HL-60 (cell line): ENCODE measurements at regions not wholly inside any gene's neighbourhood (a gene's known extent, or its start where the extent isn't known, plus 50 kb on each side); places are given as distances from the start of the nearest gene placed in this dataset.

Experiments
- DNase-seq, 2 experiments: peaks; one replicate each; pipeline ENCODE4 v3.0.0-alpha.2; 2010 to 2020; ENCODE audit warnings: low read depth in 1 of 2, low spot score in 1 of 2
- H3K27ac ChIP-seq: fragments of 250-450 bp; sonication (Bioruptor Pico); replicated peaks from 2 replicates; pipeline ENCODE4 v1.5.1; 2020; ENCODE audit warnings: mild to moderate bottlenecking, moderate library complexity
- H3K27me3 ChIP-seq: fragments of 250-450 bp; sonication (Bioruptor Pico); 2 replicates; pipeline ENCODE4 v1.5.1; 2021; ENCODE audit warnings: mild to moderate bottlenecking, moderate library complexity; ENCODE audit not compliant: insufficient read depth, poor library complexity, severe bottlenecking
- H3K4me3 ChIP-seq: replicated peaks from 2 replicates; pipeline ENCODE4 v1.5.1; 2011; ENCODE audit warnings: mild to moderate bottlenecking, control low read depth, low read length; ENCODE audit not compliant: insufficient read depth
- CTCF ChIP-seq: IDR thresholded peaks from one replicate; pipeline ENCODE4 v1.5.1; 2011; ENCODE audit warnings: low read length, control low read depth, inconsistent platforms; ENCODE audit not compliant: insufficient read depth
- GABPA ChIP-seq: IDR thresholded peaks from 2 replicates; pipeline ENCODE4 v1.6.1; 2012; ENCODE audit warnings: low read depth
- POLR2AphosphoS5 ChIP-seq: IDR thresholded peaks from 2 replicates; pipeline ENCODE4 v1.6.1; 2012; ENCODE audit warnings: low read depth
- REST ChIP-seq: IDR thresholded peaks from 2 replicates; pipeline ENCODE4 v1.6.1; 2012; ENCODE audit warnings: low read depth; ENCODE audit not compliant: insufficient replicate concordance
- SPI1 ChIP-seq: IDR thresholded peaks from 2 replicates; pipeline ENCODE4 v1.6.1; 2012; ENCODE audit warnings: low read depth, mild to moderate bottlenecking, borderline replicate concordance

GRCh38 chr6:3634280-3634816 is 117.2 kb downstream of the PXDC1 start:
- Histone ChIP-seq H3K4me3 (no peak overlapping the region), H3K27me3 (no peaks in the 10 kb centered on the region), H3K27ac (no peak overlapping the region)
- no peak for DNase-seq
- TF ChIP-seq SPI1 (no peak), REST (no peak), POLR2AphosphoS5 (no peak), GABPA (no peak), CTCF (no peak)

GRCh38 chr6:3633711-3634110 is 117.8 kb downstream of the PXDC1 start:
- H3K27ac ChIP-seq: no peak overlapping the region
- H3K4me3 ChIP-seq: no peak overlapping the region
- TF ChIP-seq CTCF (no peak), REST (no peak), GABPA (no peak), SPI1 (no peak), POLR2AphosphoS5 (no peak)
- H3K27me3 ChIP-seq: no peaks in the 10 kb centered on the region
- DNase-seq: no peak

GRCh38 chr6:3631877-3632276 is 119.6 kb downstream of the PXDC1 start:
- Histone ChIP-seq H3K27me3 (no peaks in the 10 kb centered on the region), H3K4me3 (no peak overlapping the region), H3K27ac (no peak overlapping the region)
- DNase-seq: no peak
- TF ChIP-seq CTCF (no peak), GABPA (no peak), REST (no peak), SPI1 (no peak), POLR2AphosphoS5 (no peak)
